Fibroblast of peridontal ligament (primary cell): ENCODE measurements at regions not wholly inside any gene's neighbourhood (a gene's known extent, or its start where the extent isn't known, plus 50 kb on each side); places are given as distances from the start of the nearest gene placed in this dataset.
A peak's percentile ranks its signal among the peaks of the same experiment; 100 is the strongest.

ENCODE experiments used
- DNase-seq: peaks from one replicate; pipeline ENCODE4 v3.0.0-alpha.2; 2010; ENCODE audit errors: extremely low read depth

DNA sequence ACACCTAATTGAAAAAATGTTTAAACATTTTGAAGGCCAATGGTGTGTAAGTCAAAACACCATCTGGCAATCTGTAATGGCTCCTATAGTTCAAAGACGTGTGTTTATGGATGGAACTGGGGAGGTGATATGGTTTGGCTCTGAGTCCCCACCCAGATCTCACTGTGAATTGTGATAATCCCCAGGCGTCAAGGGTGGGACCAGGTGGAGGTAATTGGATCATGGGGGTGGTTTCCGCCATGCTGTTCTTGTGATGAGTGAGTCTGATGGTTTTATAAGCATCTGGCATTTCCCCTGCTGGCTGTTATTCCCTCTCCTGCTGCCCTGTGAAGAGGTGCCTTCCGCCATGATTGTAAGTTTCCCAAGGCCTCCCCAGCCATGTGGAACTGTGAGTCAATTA is 52.2 kb downstream of the ADRA2C start:
- no peak for DNase-seq

DNA sequence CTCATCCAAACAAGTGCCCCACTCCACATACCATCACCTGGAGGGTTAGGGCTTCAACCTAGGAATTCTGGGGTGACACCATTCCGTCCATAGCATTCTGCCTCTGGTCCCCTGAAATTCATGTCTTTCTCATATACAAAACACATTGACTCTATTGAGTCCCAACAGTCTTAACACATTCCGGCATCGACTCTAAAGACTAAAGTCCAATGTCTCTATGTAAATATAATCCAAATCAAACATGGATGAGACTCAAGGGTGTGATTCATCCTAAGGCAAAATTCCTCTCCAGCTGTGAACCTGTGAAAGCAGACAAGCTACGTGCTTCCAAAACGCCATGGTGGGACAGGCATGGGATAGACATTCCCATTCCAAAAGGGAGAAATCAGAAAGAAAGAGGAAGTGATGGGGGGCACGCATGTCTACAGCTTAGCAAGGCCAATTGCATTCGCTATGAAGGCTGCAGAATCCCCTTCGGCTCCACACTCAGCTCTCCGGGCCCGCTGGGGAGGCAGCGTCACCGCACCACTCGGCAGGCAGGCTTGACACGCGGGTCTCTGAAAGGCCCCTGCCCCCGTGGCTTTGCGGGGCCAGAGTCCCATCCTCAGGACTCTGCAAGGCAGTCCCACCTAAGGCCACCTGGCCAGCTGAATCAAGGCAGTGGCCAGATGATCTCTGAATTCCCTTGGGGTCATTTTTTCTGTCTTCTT is 53.2 kb downstream of the ADRA2C start:
- no peak for DNase-seq

DNA sequence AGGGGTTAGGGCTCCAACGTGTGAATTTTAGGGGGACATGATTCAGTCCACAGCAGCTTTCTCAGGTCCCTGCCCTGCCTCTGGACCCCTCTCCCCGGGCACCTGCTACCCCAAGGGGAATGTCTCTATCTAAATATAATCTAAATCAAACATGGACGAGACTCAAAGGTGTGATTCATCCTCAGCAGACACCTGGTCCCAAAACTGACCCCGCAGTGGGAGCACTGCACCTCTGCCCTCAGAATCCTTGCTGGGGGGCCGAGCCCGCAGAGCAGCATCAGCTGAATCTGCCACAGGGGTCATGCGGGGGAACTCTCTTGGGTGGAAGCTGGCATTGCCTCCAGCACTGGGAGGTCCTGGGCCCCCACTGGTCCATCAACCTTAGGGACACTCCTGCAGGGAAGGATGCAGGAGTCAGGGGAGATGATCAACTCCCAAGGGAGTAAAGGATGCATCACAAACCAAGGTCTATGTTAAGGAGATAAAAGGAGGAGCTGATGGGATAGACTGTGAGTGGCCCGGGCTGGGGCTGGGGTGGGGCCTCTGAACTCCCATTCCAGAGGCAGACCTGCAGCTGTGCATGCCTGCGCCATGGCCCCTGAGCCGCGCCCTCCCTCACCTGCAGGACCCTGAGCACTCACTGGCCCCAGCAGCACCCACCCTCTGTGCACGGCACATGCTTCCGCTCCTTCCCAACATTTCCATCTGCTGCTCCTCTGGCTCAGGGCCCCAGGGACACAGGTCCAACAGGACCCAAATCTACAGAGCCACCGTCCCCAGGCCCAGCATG is 54.0 kb downstream of the ADRA2C start:
- no peak for DNase-seq

DNA sequence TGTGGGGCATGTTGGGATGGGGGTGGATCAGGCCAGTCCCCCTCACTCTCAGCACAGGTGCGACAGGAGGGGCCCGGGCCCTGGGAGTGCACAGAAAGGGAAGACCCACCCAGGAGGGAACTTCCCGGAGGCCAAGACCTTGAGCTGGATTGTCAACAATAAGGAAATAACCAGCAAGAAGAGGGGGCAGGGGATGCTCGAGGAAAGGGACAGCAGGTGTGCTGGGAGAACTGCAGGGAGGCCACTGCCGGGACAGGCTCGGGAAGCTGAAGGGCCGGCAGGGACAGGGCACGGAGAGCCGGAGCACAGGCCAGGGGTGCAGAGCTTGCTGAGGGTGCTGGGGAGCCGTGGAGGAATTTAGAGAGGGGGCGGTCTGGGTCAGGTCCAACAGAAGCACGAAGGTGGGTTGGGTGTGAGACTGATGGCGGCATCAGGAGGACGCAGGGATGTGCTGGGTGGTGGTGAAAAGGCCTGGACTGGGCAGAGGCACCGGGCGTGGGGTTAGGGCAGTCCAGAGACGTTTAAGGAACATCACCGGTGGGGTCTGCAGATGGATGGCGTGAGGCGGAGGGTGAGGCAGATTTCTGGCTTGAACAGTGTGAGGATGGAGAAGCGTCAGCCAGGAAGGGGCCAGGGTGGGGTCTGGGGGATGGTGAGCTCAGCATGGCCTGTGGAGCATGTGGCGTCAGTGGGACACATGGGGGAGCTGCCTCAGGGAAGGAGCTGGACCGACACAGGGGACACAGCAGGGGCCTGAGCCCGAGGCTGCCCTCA is 54.8 kb downstream of the ADRA2C start:
- no peak for DNase-seq

DNA sequence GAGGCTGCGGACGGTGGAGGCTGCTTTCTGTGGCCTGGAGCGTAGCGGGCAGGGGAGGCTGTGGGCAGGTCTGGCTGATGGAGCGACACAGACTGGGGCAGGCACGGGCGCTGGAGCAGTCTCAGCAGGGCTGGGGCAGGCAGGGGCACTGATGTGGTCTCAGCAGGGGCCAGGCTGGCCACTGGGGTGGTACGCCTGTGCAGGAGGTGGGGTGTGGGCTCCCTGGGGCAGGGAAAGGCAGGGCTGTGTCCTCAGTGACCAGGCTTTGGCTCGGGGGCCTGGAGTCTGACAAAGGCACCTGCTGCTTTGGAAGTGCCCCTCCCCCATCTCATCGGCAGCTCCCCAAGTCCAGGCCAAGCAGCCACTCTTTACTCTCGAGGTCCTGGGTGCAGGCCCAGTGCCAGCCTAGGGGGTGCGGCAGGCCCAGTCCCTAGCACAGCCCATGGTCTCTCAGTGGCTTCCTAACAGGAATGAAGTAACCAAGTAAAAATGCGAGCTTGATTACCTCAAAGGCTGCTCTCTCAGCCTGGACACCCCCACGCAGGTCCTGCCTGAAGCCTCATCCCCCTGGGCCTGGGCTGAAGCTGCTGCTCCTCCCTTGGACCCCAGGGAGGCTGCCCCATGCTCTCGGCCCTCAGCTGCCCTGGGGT is 55.5 kb downstream of the ADRA2C start:
- no peak for DNase-seq

DNA sequence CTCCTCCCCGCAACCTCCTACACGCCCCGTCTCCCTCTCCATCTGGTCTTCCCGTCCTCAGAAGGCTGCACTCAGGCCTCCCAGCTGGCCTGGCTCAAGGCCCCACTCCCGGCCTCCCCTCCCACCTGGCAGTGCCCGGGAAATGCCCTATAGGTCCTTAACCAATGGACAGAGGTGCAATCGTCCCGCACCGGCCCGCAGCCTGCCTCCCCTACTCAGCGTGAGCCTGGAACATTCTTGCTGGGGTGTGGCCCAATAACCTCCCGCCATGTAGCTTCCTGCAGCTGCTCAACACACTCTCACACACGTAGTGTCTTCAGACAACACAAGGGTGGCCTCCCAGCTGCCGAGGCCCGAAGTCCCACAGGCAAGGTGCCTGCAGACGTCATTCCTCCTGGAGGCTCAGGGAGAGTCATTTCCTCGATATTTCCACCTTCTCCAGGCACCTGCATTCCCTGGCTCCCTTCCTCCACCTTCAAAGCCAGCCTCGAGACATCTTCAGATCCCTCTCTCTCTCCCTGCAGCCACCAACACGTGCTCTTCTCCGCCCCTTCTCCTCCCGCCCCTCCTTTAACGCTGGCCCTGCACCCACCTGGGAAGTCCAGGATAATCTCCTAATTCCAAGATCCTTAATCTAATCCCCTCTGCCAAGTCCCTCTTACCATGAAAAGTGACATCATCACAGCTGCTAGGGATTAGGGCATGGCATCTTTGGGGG is 56.2 kb downstream of the ADRA2C start:
- no peak for DNase-seq

DNA sequence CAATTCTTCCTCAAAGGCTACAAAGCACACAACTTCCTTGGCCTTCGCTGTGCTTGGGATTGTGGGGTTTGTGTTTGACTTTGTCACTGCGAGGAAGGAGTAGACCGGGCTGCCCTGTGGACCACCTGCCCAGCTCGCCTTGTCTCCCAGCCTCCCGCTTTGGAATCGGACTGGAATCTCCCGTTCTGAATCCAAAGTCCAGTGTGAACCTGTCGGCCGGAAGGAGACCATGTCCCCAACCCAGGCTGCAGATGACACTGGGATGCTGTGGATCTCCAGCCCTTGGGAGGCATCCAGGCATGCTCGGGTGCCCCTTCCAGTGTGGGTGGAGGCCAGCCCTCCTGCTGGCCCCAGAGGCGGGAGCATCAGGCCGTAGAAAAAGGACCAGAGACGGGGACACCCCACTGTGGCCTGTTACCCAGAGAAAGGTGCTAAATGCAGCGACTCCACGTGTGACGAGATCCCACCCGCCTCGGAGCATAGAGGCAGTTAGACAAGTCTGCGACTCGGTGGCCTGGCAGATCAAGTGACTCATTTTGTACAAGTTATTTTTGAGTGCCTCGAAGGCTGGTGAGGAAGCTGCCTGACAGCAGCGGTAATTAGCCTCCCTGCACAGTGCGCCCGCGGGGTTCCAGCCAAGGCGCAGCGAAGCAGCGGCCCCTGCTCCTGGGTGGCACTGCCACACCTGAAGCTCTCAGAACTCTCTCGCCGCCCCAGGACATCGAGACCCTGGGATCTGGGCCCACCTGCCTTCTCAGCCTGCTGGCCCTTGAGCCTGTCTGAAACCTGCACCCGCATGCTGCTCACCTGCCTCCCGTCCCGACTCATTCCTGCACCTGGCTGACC is 57.5 kb downstream of the ADRA2C start:
- DNase-seq: no peak

DNA sequence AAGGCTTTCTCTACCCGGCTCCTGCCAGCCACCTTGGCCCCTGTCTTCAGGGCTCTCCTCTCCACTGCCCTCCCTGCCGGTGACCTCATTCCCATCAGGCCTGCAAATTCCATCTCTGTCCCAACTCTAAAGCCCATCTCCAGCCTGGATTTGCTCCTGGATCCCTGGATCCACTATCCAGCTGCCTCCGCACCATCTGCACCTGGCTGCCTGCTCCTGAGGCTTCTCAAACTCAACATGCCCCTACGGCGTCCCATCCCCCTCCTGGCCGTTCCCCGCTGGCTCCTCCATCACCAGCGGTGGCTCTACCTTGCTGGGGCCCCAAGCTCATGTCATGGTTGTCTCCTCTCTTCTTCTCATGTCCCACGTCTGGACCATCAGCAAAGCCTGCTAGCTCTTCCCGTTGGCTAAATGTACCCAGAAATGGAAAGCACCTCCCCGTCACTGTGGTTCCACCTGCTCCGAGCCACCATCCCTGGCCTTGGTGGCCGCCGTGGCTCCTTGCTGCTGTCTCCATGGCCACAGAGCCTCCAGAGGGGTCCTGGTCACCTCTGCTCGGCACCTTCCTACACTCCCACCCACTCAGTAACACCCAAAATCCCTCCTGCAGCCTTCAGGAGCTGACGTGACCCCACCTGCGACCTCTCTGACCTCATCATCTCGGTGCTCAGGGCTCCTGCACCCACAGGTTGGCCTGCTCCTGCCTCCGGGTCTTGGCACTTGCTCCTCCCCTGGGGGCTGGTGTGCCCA is 58.5 kb downstream of the ADRA2C start:
- DNase-seq: no peak

DNA sequence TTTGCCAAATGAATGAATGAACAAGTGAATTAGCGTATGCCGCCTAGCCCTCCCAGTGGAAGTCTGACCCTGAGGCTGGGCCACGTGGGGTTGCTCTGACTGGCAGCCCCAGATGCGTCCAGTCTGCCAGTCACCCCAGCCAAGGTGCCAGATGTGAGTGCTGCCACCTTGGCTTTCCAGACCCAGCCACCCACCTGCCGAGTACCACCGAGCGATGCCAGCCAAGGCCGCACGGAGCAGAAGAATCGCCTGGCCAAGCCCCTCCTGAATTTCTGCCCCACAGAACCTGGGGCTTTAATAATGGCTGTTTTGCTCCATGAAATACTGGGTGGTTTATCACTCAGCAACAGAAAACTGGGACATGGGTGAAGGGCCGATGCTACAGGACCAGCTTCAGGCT is 59.3 kb downstream of the ADRA2C start:
- no peak for DNase-seq

DNA sequence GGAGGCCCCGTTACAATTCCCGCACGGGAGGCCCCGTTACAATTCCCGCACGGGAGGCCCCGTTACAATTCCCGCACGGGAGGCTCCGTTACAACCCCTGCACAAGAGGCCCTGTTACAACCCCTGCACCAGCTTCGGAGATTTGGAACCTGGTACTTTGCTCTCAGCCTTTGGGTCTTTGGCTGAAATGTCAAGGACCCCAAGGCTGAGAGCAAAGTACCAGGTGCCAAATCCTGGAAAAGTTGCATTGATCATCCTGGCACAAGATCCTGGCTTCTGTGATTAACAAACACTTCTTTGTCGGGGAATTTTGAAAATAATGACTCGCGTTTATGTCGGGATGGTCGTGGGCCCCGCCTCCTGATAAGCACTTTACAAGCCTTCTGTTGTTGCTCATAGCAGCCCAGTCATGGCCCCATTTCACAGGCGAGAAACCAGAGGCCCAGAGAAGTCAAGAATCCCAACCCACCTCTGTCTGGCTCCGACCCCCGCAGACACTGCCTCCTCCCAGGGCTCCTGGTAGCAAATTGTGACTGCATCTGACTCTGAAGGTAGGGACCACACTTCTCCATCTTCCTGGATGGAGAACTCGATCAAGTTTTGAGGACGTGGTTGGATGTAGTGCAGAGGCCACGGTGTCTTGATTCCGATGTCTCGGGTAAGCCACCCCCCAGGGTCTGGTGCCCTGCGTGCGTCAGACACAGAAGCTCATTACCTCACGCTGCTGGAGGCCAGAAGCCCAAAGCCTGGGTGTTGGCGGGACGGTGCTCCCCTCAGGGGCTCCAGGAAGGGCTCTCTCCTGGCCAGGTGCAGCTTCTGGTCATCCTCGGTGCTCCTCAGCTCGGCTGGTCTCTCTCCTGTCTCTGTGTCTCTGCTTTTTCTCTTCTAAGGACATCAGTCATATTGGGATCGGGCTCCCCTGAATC is 60.3 kb downstream of the ADRA2C start:
- DNase-seq: no peak

DNA sequence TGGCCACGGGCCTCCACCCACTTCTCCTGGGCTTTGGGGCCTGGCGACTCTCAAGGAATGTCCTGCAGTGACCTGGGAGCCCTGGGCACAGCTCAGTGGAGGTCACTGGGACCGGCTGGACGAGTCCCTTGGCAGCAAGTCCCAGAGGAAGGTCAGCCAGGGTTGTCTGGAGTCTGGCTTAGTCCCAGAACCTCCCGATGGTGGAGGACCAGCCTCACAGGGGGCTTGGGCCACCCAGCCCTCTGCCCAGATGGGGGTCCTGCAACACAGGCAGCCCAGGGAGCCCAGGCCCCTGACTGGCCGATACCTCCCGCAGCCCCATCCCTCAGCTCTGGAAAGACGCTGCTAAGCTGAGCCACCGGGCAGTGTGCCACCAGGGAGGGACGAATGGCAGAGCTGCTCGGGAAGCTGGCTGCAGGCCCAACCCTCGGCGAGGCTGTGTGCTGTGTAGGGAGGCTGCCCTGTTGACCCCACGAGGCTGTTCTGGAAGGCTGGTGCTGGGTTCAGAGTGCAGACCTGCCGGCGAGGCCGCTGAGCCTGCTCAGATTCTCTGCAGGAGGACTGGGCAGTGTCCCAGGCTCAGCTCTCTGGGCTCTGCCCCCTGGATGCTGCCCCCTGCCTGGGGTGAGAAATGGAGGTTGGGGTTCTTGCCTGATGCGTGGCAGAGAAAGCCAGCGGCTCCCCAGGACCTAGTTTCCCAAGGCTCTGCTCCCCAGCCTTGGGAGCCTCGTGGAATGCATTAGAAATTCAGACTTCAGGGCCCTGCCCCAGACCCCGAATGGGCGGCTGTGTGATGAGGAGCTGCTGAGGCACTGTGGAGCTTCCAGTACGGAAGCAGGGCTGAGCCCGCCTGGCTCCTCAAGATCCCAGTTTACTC is 61.7 kb downstream of the ADRA2C start:
- DNase-seq: peak; percentile 36

DNA sequence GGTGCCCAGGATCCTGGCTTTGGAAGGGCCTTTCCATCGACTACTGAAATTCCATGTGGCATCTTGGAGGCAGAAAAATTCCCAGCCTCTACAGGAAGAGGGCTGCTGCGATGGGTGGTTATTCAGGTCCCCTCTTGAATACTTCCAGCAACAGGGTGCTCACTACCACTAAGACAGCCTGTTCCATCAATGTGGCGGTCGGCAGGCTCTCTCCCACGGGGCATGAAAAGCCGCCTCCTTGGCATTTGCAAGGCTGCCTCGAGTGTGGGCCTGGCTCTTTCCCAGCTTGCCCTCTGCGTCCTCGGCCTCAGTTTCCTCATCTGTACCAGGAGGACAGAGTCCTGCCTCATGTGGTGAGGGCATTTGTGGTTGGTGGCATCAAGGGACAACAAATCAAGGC is 62.4 kb downstream of the ADRA2C start:
- DNase-seq: no peak

DNA sequence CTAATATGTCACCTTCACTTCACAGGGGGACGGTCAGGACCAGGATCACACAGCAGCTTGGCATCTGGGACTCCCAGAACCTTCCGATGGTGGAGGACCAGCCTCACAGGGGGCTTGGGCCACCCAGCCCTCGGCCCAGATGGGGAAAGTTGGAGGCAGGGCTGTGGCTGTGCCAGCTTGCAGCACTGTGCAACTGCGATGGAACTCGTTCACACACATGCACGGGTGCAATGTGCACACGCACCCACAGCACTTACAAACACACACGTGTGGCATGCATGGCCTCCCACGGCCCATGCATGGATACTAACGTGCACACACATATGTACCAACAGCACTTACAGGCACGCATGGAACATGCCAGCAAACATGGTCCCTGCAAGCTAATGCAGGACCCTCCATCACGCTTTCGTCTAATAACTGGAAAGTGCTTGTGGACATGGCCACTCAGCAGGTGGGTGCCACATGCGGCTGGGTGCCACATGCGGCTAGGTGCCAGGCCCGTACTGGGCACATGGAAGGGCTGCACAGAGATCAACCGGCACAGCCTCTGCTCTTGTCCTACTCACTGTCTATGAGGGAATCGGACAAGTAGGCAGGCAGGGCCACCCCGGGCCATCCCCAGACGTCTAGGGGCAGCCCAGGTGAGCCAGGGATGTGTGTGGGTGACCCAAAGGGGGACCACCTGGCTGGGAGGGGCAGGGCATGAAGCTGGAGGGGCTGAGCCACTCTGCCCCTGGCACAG is 63.2 kb downstream of the ADRA2C start:
- DNase-seq: no peak

DNA sequence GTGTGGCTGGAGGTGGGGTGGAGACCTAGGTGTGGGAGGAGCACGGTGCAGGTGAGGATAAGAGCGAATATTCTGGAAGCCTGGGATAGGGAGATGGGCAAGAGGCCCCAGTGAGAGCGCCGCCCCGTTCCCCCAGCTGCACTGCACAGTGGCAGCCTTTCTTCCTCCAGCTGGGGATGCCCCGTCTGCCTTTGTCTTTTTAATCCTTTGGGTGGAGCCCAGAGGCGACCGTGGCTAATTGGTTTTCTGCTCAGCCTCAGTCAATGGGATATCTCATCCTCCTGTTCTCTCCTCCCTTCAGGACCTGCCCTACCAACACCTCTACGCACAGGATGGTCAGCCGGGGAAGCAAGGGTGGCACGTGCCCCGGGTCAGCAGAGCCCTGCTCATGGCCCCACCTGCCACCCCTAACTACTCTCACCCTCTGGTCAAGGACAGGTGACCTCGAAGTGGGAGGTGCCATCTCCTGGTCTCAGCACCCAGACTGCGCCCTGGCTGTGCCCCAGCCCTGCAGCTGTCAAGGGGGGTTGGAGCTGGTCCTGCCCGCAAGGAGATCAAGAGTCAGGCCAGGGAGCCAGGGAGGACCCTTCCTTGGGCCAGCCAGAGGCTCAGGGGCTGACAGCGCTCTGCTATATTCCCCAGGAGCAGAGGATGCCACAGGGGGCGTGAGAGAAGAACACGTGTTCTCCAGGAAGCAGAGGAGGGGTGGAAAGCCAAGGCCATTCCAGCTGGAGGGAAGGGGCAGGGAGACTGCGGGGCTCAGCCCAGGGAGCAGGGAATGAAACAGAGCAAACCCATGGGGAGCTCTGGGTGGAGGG is 64.0 kb downstream of the ADRA2C start:
- DNase-seq: no peak

DNA sequence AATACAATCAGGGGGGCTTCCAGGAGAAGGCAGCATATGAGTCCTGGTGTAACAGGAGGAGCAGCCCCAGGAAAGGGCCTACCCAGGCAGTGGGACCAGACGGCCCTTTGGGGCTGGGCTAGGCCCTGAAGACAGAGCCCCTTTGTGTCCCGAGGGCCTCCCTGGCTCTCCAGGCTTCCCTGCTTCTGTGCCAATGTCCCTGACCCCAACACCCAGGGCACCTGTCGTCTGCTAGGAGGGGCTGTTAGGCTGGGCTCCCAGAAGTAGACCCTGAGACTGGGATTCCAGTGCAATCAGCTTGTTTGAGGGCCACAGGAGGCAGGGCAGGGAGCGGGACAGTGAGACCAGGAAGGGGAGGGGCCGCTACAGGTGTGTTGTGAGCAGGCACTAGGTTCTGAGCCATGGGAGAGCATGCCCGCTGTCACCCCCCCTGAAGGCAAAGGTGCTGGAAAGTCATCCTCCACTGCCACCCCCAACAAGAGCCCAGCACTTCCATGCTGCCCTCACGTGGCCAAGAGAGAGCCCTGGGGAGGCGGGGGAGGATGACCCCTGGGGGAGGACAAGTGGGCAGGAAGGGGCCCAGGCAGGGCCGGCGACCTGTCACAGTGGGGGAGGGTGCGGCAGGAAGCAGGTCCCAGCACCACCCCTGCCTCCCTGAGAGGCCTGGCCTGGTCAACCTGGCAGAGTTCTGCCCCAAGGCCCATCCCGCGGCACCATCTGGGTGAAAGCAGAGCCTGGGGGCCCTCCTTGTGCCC is 64.8 kb downstream of the ADRA2C start:
- no peak for DNase-seq
